Progenitor cell of endocrine pancreas (in vitro differentiated cells): ENCODE measurements at regions not wholly inside any gene's neighbourhood (a gene's known extent, or its start where the extent isn't known, plus 50 kb on each side); places are given as distances from the start of the nearest gene placed in this dataset.

ENCODE experiments used
- DNase-seq: peaks from one replicate; pipeline ENCODE4 v3.0.0; 2021; ENCODE audit warnings: low spot score; ENCODE audit not compliant: unreplicated experiment
- H3K27ac Mint-ChIP-seq: 2 replicates; pipeline ENCODE4 v1.8.0; 2021; ENCODE audit warnings: mild to moderate bottlenecking, moderate library complexity, mixed read lengths
- H3K27me3 Mint-ChIP-seq: 2 replicates; pipeline ENCODE4 v1.8.0; 2021; ENCODE audit warnings: mixed read lengths
- H3K36me3 Mint-ChIP-seq: 2 replicates; pipeline ENCODE4 v1.8.0; 2022; ENCODE audit warnings: mixed read lengths; ENCODE audit not compliant: insufficient read depth
- H3K4me1 Mint-ChIP-seq: 2 replicates; pipeline ENCODE4 v1.8.0; 2021; ENCODE audit warnings: low read depth, mixed read lengths
- H3K4me3 Mint-ChIP-seq: 2 replicates; pipeline ENCODE4 v1.8.0; 2021; ENCODE audit warnings: low read depth, mild to moderate bottlenecking, moderate library complexity, mixed read lengths
- H3K9me3 Mint-ChIP-seq: 2 replicates; pipeline ENCODE4 v1.8.0; 2021; ENCODE audit warnings: low read depth, mixed read lengths
- CTCF ChIP-seq: fragments of 200-600 bp; sonication (generic); IDR thresholded peaks from one replicate; pipeline ENCODE4 v1.5.0; 2021; ENCODE audit warnings: antibody characterized with exemption, mild to moderate bottlenecking; ENCODE audit not compliant: unreplicated experiment

- Mint-ChIP-seq H3K36me3 (no peaks in the 10 kb centered on the region), H3K27ac (no peak overlapping the region), H3K4me1 (no peaks in the 10 kb centered on the region), H3K27me3 (peaks cover 6% of the 10 kb centered on the region), H3K4me3 (no peak overlapping the region), H3K9me3 (no peaks in the 10 kb centered on the region)
- TF ChIP-seq CTCF: no peak
- DNase-seq: no peak
Measured at GRCh38 chr20:4306206-4306605, 57.1 kb upstream of the ADRA1D start.

GRCh38 chr20:4305091-4305490 is 56.0 kb upstream of the ADRA1D start:
- Mint-ChIP-seq H3K9me3 (no peaks in the 10 kb centered on the region), H3K4me1 (no peaks in the 10 kb centered on the region), H3K27me3 (peaks cover 6% of the 10 kb centered on the region), H3K27ac (no peak overlapping the region), H3K4me3 (no peak overlapping the region), H3K36me3 (no peaks in the 10 kb centered on the region)
- TF ChIP-seq CTCF: no peak
- no peak for DNase-seq

- Mint-ChIP-seq H3K36me3 (no peaks in the 10 kb centered on the region), H3K27ac (no peak overlapping the region), H3K4me3 (no peak overlapping the region), H3K27me3 (peaks cover 6% of the 10 kb centered on the region), H3K9me3 (no peaks in the 10 kb centered on the region), H3K4me1 (no peaks in the 10 kb centered on the region)
- no peak for TF ChIP-seq CTCF
- DNase-seq: no peak
Measured at GRCh38 chr20:4304601-4305000, 55.5 kb upstream of the ADRA1D start.

- no peaks in the 10 kb centered on the region for H3K4me1 Mint-ChIP-seq
- no peak for TF ChIP-seq CTCF
- no peak overlapping the region for H3K4me3 Mint-ChIP-seq
- H3K36me3 Mint-ChIP-seq: no peaks in the 10 kb centered on the region
- no peak for DNase-seq
- H3K9me3 Mint-ChIP-seq: no peaks in the 10 kb centered on the region
- peaks cover 14% of the 10 kb centered on the region for H3K27me3 Mint-ChIP-seq
- H3K27ac Mint-ChIP-seq: no peak overlapping the region
Measured at GRCh38 chr20:4303136-4303535, 54.0 kb upstream of the ADRA1D start.

- Mint-ChIP-seq H3K27me3 (peaks cover 14% of the 10 kb centered on the region), H3K9me3 (no peaks in the 10 kb centered on the region), H3K4me1 (no peaks in the 10 kb centered on the region), H3K27ac (no peak overlapping the region), H3K36me3 (no peaks in the 10 kb centered on the region), H3K4me3 (no peak overlapping the region)
- TF ChIP-seq CTCF: no peak
- no peak for DNase-seq
Measured at GRCh38 chr20:4300921-4301320, 51.8 kb upstream of the ADRA1D start.
